ENCODE measurements at regions not wholly inside any gene's neighbourhood (a gene's known extent, or its start where the extent isn't known, plus 50 kb on each side); places are given as distances from the start of the nearest gene placed in this dataset.

- H2BK120ac ChIP-seq (ENCODE audit: low read depth, low read length) = no peak overlapping the region
- H3K79me1 ChIP-seq (ENCODE audit: low read length) = no peaks in the 10 kb centered on the region
- H3K27me3 ChIP-seq (ENCODE audit: insufficient read depth, low read length, poor library complexity) = no peaks in the 10 kb centered on the region
- no peaks in the 10 kb centered on the region for H3K79me2 ChIP-seq (ENCODE audit: control insufficient read depth, insufficient read depth, low read length)
- no peaks in the 10 kb centered on the region for H3K36me3 ChIP-seq (ENCODE audit: control insufficient read depth, insufficient read depth, low read length)
- no peak overlapping the region for H3K9ac ChIP-seq (ENCODE audit: low read length)
- no peak overlapping the region for H3K4me3 ChIP-seq (ENCODE audit: low read length)
- H3K27ac ChIP-seq (ENCODE audit: low read depth, low read length) = no peak overlapping the region
- H3K23ac ChIP-seq (ENCODE audit: low read length) = no peak overlapping the region
- H3K4me1 ChIP-seq (ENCODE audit: control insufficient read depth, low read depth, low read length) = no peaks in the 10 kb centered on the region
- H3K18ac ChIP-seq (ENCODE audit: low read length) = no peak overlapping the region
- no peak overlapping the region for H2BK5ac ChIP-seq (ENCODE audit: low read length)
- no peak overlapping the region for H4K8ac ChIP-seq (ENCODE audit: low read depth, low read length)
- H2AK5ac ChIP-seq (ENCODE audit: low read length) = no peak overlapping the region
- no peak for DNase-seq
- no peak overlapping the region for H3K4ac ChIP-seq (ENCODE audit: low read depth, low read length)
- H3K56ac ChIP-seq (ENCODE audit: low read length) = no peak overlapping the region
- no peak overlapping the region for H2BK15ac ChIP-seq (replicated peaks; ENCODE audit: low read depth)
- H4K5ac ChIP-seq (ENCODE audit: low read length) = no peak overlapping the region
- no CpG with 5 or more reads among the region's 3 CpGs for WGBS (ENCODE audit: extremely low coverage, insufficient coverage, low lambda C conversion rate)
- no peak overlapping the region for H3K4me2 ChIP-seq (ENCODE audit: low read length)
Measured at GRCh38 chr2:34848691-34849090, 1249.6 kb upstream of the FAM98A start.

- Histone ChIP-seq H3K79me1 (ENCODE audit: low read length) (no peaks in the 10 kb centered on the region), H4K8ac (ENCODE audit: low read depth, low read length) (no peak overlapping the region), H2AK5ac (ENCODE audit: low read length) (no peak overlapping the region), H3K56ac (ENCODE audit: low read length) (no peak overlapping the region), H3K4me1 (ENCODE audit: control insufficient read depth, low read depth, low read length) (no peaks in the 10 kb centered on the region), H3K4me2 (ENCODE audit: low read length) (no peak overlapping the region), H2BK15ac (replicated peaks; ENCODE audit: low read depth) (no peak overlapping the region), H2BK120ac (ENCODE audit: low read depth, low read length) (no peak overlapping the region), H3K4me3 (ENCODE audit: low read length) (no peak overlapping the region), H2BK5ac (ENCODE audit: low read length) (no peak overlapping the region), H3K23ac (ENCODE audit: low read length) (no peak overlapping the region), H3K18ac (ENCODE audit: low read length) (no peak overlapping the region), H3K27me3 (ENCODE audit: insufficient read depth, low read length, poor library complexity) (no peaks in the 10 kb centered on the region), H3K9ac (ENCODE audit: low read length) (no peak overlapping the region), H3K4ac (ENCODE audit: low read depth, low read length) (no peak overlapping the region), H3K79me2 (ENCODE audit: control insufficient read depth, insufficient read depth, low read length) (no peaks in the 10 kb centered on the region), H3K36me3 (ENCODE audit: control insufficient read depth, insufficient read depth, low read length) (no peaks in the 10 kb centered on the region), H4K5ac (ENCODE audit: low read length) (no peak overlapping the region), H3K27ac (ENCODE audit: low read depth, low read length) (no peak overlapping the region)
- no peak for DNase-seq
- no CpG with 5 or more reads among the region's 2 CpGs for WGBS (ENCODE audit: extremely low coverage, insufficient coverage, low lambda C conversion rate)
Measured at GRCh38 chr2:34848132-34848531, 1249.0 kb upstream of the FAM98A start.

- Histone ChIP-seq H3K18ac (ENCODE audit: low read length) (no peak overlapping the region), H3K27me3 (ENCODE audit: insufficient read depth, low read length, poor library complexity) (no peaks in the 10 kb centered on the region), H3K79me1 (ENCODE audit: low read length) (no peaks in the 10 kb centered on the region), H3K27ac (ENCODE audit: low read depth, low read length) (no peak overlapping the region), H2BK15ac (replicated peaks; ENCODE audit: low read depth) (no peak overlapping the region), H3K36me3 (ENCODE audit: control insufficient read depth, insufficient read depth, low read length) (no peaks in the 10 kb centered on the region), H4K5ac (ENCODE audit: low read length) (no peak overlapping the region), H3K4me1 (ENCODE audit: control insufficient read depth, low read depth, low read length) (no peaks in the 10 kb centered on the region), H3K4ac (ENCODE audit: low read depth, low read length) (no peak overlapping the region), H3K56ac (ENCODE audit: low read length) (no peak overlapping the region), H3K9ac (ENCODE audit: low read length) (no peak overlapping the region), H2BK120ac (ENCODE audit: low read depth, low read length) (no peak overlapping the region), H2BK5ac (ENCODE audit: low read length) (no peak overlapping the region), H2AK5ac (ENCODE audit: low read length) (no peak overlapping the region), H3K4me2 (ENCODE audit: low read length) (no peak overlapping the region), H4K8ac (ENCODE audit: low read depth, low read length) (no peak overlapping the region), H3K4me3 (ENCODE audit: low read length) (no peak overlapping the region), H3K23ac (ENCODE audit: low read length) (no peak overlapping the region), H3K79me2 (ENCODE audit: control insufficient read depth, insufficient read depth, low read length) (no peaks in the 10 kb centered on the region)
- no peak for DNase-seq
Measured at GRCh38 chr2:34844629-34845028, 1245.5 kb upstream of the FAM98A start.

GRCh38 chr2:34838408-34838807, 1239.3 kb upstream of the FAM98A start:
- Histone ChIP-seq H3K4me3 (ENCODE audit: low read length) (no peak overlapping the region), H3K56ac (ENCODE audit: low read length) (no peak overlapping the region), H2BK5ac (ENCODE audit: low read length) (no peak overlapping the region), H3K18ac (ENCODE audit: low read length) (no peak overlapping the region), H3K79me1 (ENCODE audit: low read length) (no peaks in the 10 kb centered on the region), H3K27ac (ENCODE audit: low read depth, low read length) (no peak overlapping the region), H3K4me2 (ENCODE audit: low read length) (no peak overlapping the region), H2BK120ac (ENCODE audit: low read depth, low read length) (no peak overlapping the region), H3K79me2 (ENCODE audit: control insufficient read depth, insufficient read depth, low read length) (no peaks in the 10 kb centered on the region), H4K5ac (ENCODE audit: low read length) (no peak overlapping the region), H3K36me3 (ENCODE audit: control insufficient read depth, insufficient read depth, low read length) (no peaks in the 10 kb centered on the region), H2BK15ac (replicated peaks; ENCODE audit: low read depth) (no peak overlapping the region), H3K27me3 (ENCODE audit: insufficient read depth, low read length, poor library complexity) (no peaks in the 10 kb centered on the region), H3K9ac (ENCODE audit: low read length) (no peak overlapping the region), H2AK5ac (ENCODE audit: low read length) (no peak overlapping the region), H3K23ac (ENCODE audit: low read length) (no peak overlapping the region), H4K8ac (ENCODE audit: low read depth, low read length) (no peak overlapping the region), H3K4me1 (ENCODE audit: control insufficient read depth, low read depth, low read length) (no peaks in the 10 kb centered on the region), H3K4ac (ENCODE audit: low read depth, low read length) (no peak overlapping the region)
- no peak for DNase-seq
- WGBS (ENCODE audit: extremely low coverage, insufficient coverage, low lambda C conversion rate) = no CpG with 5 or more reads among the region's 3 CpGs

- WGBS (ENCODE audit: extremely low coverage, insufficient coverage, low lambda C conversion rate) = 100% methylated on average over 1 of the region's 1 CpG
- no peak for DNase-seq
- no peak overlapping the region for H2AK5ac ChIP-seq (ENCODE audit: low read length)
Measured at GRCh38 chr2:34836361-34836760, 1237.3 kb upstream of the FAM98A start.

GRCh38 chr2:34831096-34831495, 1232.0 kb upstream of the FAM98A start:
- no peak overlapping the region for H2BK15ac ChIP-seq (replicated peaks; ENCODE audit: low read depth)
- no peaks in the 10 kb centered on the region for H3K27me3 ChIP-seq (ENCODE audit: insufficient read depth, low read length, poor library complexity)
- H2AK5ac ChIP-seq (ENCODE audit: low read length) = no peak overlapping the region
- WGBS (ENCODE audit: extremely low coverage, insufficient coverage, low lambda C conversion rate) = no CpG with 5 or more reads among the region's 4 CpGs
- H3K9ac ChIP-seq (ENCODE audit: low read length) = no peak overlapping the region
- H3K4me3 ChIP-seq (ENCODE audit: low read length) = no peak overlapping the region
- no peak overlapping the region for H2BK5ac ChIP-seq (ENCODE audit: low read length)
- no peaks in the 10 kb centered on the region for H3K79me2 ChIP-seq (ENCODE audit: control insufficient read depth, insufficient read depth, low read length)
- no peak for DNase-seq
- no peak overlapping the region for H3K18ac ChIP-seq (ENCODE audit: low read length)
- no peak overlapping the region for H3K23ac ChIP-seq (ENCODE audit: low read length)
- no peak overlapping the region for H4K5ac ChIP-seq (ENCODE audit: low read length)
- H3K56ac ChIP-seq (ENCODE audit: low read length) = no peak overlapping the region
- no peak overlapping the region for H3K4ac ChIP-seq (ENCODE audit: low read depth, low read length)
- H2BK120ac ChIP-seq (ENCODE audit: low read depth, low read length) = no peak overlapping the region
- H3K27ac ChIP-seq (ENCODE audit: low read depth, low read length) = no peak overlapping the region
- H4K8ac ChIP-seq (ENCODE audit: low read depth, low read length) = no peak overlapping the region
- H3K4me2 ChIP-seq (ENCODE audit: low read length) = no peak overlapping the region
- H3K4me1 ChIP-seq (ENCODE audit: control insufficient read depth, low read depth, low read length) = peaks cover 3% of the 10 kb centered on the region
- no peaks in the 10 kb centered on the region for H3K79me1 ChIP-seq (ENCODE audit: low read length)
- no peaks in the 10 kb centered on the region for H3K36me3 ChIP-seq (ENCODE audit: control insufficient read depth, insufficient read depth, low read length)

More at GRCh38 chr2:34836361-34836760, 1237.3 kb upstream of the FAM98A start:
- Histone ChIP-seq H3K4me1 (ENCODE audit: control insufficient read depth, low read depth, low read length) (no peaks in the 10 kb centered on the region), H4K5ac (ENCODE audit: low read length) (no peak overlapping the region), H3K4ac (ENCODE audit: low read depth, low read length) (no peak overlapping the region), H3K18ac (ENCODE audit: low read length) (no peak overlapping the region), H3K27me3 (ENCODE audit: insufficient read depth, low read length, poor library complexity) (no peaks in the 10 kb centered on the region), H2BK15ac (replicated peaks; ENCODE audit: low read depth) (no peak overlapping the region), H2BK5ac (ENCODE audit: low read length) (no peak overlapping the region), H3K79me2 (ENCODE audit: control insufficient read depth, insufficient read depth, low read length) (no peaks in the 10 kb centered on the region), H3K4me3 (ENCODE audit: low read length) (no peak overlapping the region), H3K23ac (ENCODE audit: low read length) (no peak overlapping the region), H3K56ac (ENCODE audit: low read length) (no peak overlapping the region), H3K9ac (ENCODE audit: low read length) (no peak overlapping the region), H3K36me3 (ENCODE audit: control insufficient read depth, insufficient read depth, low read length) (no peaks in the 10 kb centered on the region), H3K79me1 (ENCODE audit: low read length) (no peaks in the 10 kb centered on the region), H3K4me2 (ENCODE audit: low read length) (no peak overlapping the region), H2BK120ac (ENCODE audit: low read depth, low read length) (no peak overlapping the region), H3K27ac (ENCODE audit: low read depth, low read length) (no peak overlapping the region), H4K8ac (ENCODE audit: low read depth, low read length) (no peak overlapping the region)
